HG03439 (cell line): ENCODE measurements at regions not wholly inside any gene's neighbourhood (a gene's known extent, or its start where the extent isn't known, plus 50 kb on each side); places are given as distances from the start of the nearest gene placed in this dataset.
"Not testable (repeated sequence)": the region's sequence is repeated elsewhere in the genome, so short reads cannot be mapped to it uniquely, and the experiment has no call there.

ENCODE experiments used
- ATAC-seq: cut with Tn5 transposase; IDR thresholded peaks from one replicate; pipeline ENCODE4 v1.9.1; 2021; ENCODE audit warnings: mild to moderate bottlenecking, moderate library complexity; ENCODE audit not compliant: unreplicated experiment

- ATAC-seq: no peak
Observed at GRCh38 chr20:29296256-29297230, 1960.9 kb upstream of the DEFB115 start.

GRCh38 chr20:29297411-29298270 is 1959.8 kb upstream of the DEFB115 start:
- ATAC-seq: no peak

GRCh38 chr20:29298271-29298590 is 1959.2 kb upstream of the DEFB115 start:
- ATAC-seq: no peak

- no peak for ATAC-seq
Observed at GRCh38 chr20:29298759-29299613, 1958.5 kb upstream of the DEFB115 start.

GRCh38 chr20:29299811-29300578 is 1957.5 kb upstream of the DEFB115 start:
- ATAC-seq: no peak

GRCh38 chr20:29300579-29301551 is 1956.6 kb upstream of the DEFB115 start:
- no peak for ATAC-seq

GRCh38 chr20:29301624-29302259 is 1955.7 kb upstream of the DEFB115 start:
- no peak for ATAC-seq

GRCh38 chr20:29302979-29303644 is 1954.4 kb upstream of the DEFB115 start:
- no peak for ATAC-seq

- ATAC-seq: no peak
Observed at GRCh38 chr20:29306390-29307072, 1950.9 kb upstream of the DEFB115 start.

GRCh38 chr20:29307484-29307883 is 1950.0 kb upstream of the DEFB115 start:
- not testable (repeated sequence) for ATAC-seq

GRCh38 chr20:29308956-29309355 is 1948.5 kb upstream of the DEFB115 start:
- ATAC-seq: not testable (repeated sequence)

- ATAC-seq: not testable (repeated sequence)
Observed at GRCh38 chr20:29309481-29309880, 1948.0 kb upstream of the DEFB115 start.

GRCh38 chr20:29311046-29311445 is 1946.4 kb upstream of the DEFB115 start:
- ATAC-seq: not testable (repeated sequence)

- ATAC-seq: not testable (repeated sequence)
Observed at GRCh38 chr20:29312679-29313078, 1944.8 kb upstream of the DEFB115 start.

GRCh38 chr20:29313481-29313880 is 1944.0 kb upstream of the DEFB115 start:
- no peak for ATAC-seq

GRCh38 chr20:29314294-29314693 is 1943.2 kb upstream of the DEFB115 start:
- ATAC-seq: no peak

- ATAC-seq: no peak
Observed at GRCh38 chr20:29318871-29319461, 1938.5 kb upstream of the DEFB115 start.
